ENCODE measurements at regions not wholly inside any gene's neighbourhood (a gene's known extent, or its start where the extent isn't known, plus 50 kb on each side); places are given as distances from the start of the nearest gene placed in this dataset.
A peak's percentile ranks its signal among the peaks of the same experiment; 100 is the strongest.

GRCh38 chr1:22286491-22286890 is 143.6 kb upstream of the WNT4 start:
- intact Hi-C loops (cut with DNase I; ENCODE audit: low total_unique reads) = no loop called here
- Histone ChIP-seq H3K4me3 (no peak overlapping the region), H3K36me3 (no peaks in the 10 kb centered on the region), H3K9me3 (no peaks in the 10 kb centered on the region), H3K4me1 (no peaks in the 10 kb centered on the region), H3K27me3 (no peaks in the 10 kb centered on the region), H3K27ac (no peak overlapping the region)
- TF ChIP-seq POLR2A (IDR thresholded peaks at IDR 0.05) = no peak
- TF ChIP-seq POLR2AphosphoS5 (IDR thresholded peaks at IDR 0.05) = no peak
- TF ChIP-seq CTCF (IDR thresholded peaks at IDR 0.05) = no peak
- peak in 1 of 2 donors; percentile 35 for DNase-seq (ENCODE audit: low spot score in 2 of 2)

DNA sequence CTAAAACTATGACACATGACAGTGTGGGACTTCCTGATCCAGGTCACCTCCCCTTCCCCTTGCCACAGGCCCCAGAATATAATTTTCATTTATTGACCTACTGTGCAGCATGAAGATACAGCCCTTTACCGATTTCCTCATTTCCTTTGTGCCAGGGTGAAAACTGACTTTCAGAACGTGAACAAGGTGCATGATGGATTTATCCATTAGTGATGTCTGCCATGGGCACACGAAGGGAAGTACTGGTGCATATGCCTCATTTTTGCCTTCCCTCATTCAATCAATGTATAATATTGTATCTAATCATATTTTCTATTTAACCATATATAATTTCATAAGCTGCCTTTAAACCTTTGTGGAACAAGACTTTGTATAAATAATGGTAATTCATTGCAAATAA is 144.4 kb upstream of the WNT4 start:
- no peaks in the 10 kb centered on the region for H3K36me3 ChIP-seq
- no peaks in the 10 kb centered on the region for H3K27me3 ChIP-seq
- intact Hi-C loops (cut with DNase I; ENCODE audit: low total_unique reads) = no loop called here
- TF ChIP-seq POLR2A (IDR thresholded peaks at IDR 0.05) = no peak
- no peak for TF ChIP-seq CTCF (IDR thresholded peaks at IDR 0.05)
- TF ChIP-seq POLR2AphosphoS5 (IDR thresholded peaks at IDR 0.05) = no peak
- H3K27ac ChIP-seq = no peak overlapping the region
- no peak for DNase-seq (ENCODE audit: low spot score in 2 of 2)
- H3K9me3 ChIP-seq = no peaks in the 10 kb centered on the region
- no peaks in the 10 kb centered on the region for H3K4me1 ChIP-seq
- no peak overlapping the region for H3K4me3 ChIP-seq

DNA sequence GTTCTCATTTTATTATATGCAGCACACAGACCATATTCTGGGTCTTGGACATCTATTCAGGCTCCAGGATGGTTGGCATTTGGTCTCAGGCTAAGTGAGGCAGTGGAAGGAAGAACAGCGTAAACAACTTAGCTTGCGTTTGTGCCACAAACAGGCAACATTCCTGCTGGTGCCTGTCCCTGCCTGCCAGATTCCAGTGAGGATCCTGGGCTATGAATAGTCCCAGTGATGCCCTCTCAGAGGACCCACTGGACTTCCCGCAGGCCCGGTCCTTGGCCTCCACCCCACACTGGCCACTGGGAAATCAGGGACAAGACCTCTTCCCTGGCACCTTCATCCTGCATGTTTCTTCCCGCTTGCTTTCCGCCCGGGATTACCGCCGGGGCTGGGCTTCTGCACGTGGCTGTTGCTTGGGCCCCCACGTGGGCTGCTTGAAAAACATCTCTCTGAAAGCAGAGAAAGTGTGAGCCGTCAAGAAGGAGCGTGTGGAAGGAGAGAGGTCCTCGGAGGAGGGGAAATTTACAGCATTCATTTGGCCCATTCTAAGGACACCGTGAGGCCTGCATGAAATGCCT is 145.1 kb upstream of the WNT4 start:
- Histone ChIP-seq H3K9me3 (no peaks in the 10 kb centered on the region), H3K27ac (peak overlapping the region in 1 of 2 donors; percentile 55), H3K4me1 (no peaks in the 10 kb centered on the region), H3K36me3 (no peaks in the 10 kb centered on the region), H3K4me3 (no peak overlapping the region), H3K27me3 (no peaks in the 10 kb centered on the region)
- intact Hi-C loops (cut with DNase I; ENCODE audit: low total_unique reads) = no loop called here
- DNase-seq (ENCODE audit: low spot score in 2 of 2) = peak; percentile 14 to 20
- TF ChIP-seq POLR2A (IDR thresholded peaks at IDR 0.05) (no peak), CTCF (IDR thresholded peaks at IDR 0.05) (no peak), POLR2AphosphoS5 (IDR thresholded peaks at IDR 0.05) (no peak)

- intact Hi-C loops (cut with DNase I; ENCODE audit: low total_unique reads) = no loop called here
- no peaks in the 10 kb centered on the region for H3K9me3 ChIP-seq
- TF ChIP-seq POLR2AphosphoS5 (IDR thresholded peaks at IDR 0.05) (no peak), POLR2A (IDR thresholded peaks at IDR 0.05) (no peak), CTCF (IDR thresholded peaks at IDR 0.05) (no peak)
- DNase-seq (ENCODE audit: low spot score in 2 of 2) = peak in 1 of 2 donors; percentile 19
- peak overlapping the region in 1 of 2 donors; percentile 55 for H3K27ac ChIP-seq
- no peaks in the 10 kb centered on the region for H3K36me3 ChIP-seq
- no peaks in the 10 kb centered on the region for H3K27me3 ChIP-seq
- H3K4me1 ChIP-seq = no peaks in the 10 kb centered on the region
- no peak overlapping the region for H3K4me3 ChIP-seq
Observed at GRCh38 chr1:22288593-22289241, 145.8 kb upstream of the WNT4 start.

- DNase-seq (ENCODE audit: low spot score in 2 of 2) = peak in 1 of 2 donors; percentile 7
- Histone ChIP-seq H3K9me3 (no peaks in the 10 kb centered on the region), H3K4me1 (no peaks in the 10 kb centered on the region), H3K4me3 (no peak overlapping the region), H3K27ac (no peak overlapping the region), H3K27me3 (no peaks in the 10 kb centered on the region), H3K36me3 (no peaks in the 10 kb centered on the region)
- TF ChIP-seq POLR2AphosphoS5 (IDR thresholded peaks at IDR 0.05) (no peak), CTCF (IDR thresholded peaks at IDR 0.05) (no peak), POLR2A (IDR thresholded peaks at IDR 0.05) (no peak)
- intact Hi-C loops (cut with DNase I; ENCODE audit: low total_unique reads) = no loop called here
Observed at GRCh38 chr1:22289307-22289995, 146.6 kb upstream of the WNT4 start.
